GM13976 (cell line): ENCODE measurements at regions not wholly inside any gene's neighbourhood (a gene's known extent, or its start where the extent isn't known, plus 50 kb on each side); places are given as distances from the start of the nearest gene placed in this dataset.

Source experiments
- DNase-seq: peaks from one replicate; pipeline ENCODE4 v3.0.0; 2012; ENCODE audit warnings: low spot score
- CTCF ChIP-seq: IDR thresholded peaks from 2 replicates; pipeline ENCODE4 v1.5.1; 2012; ENCODE audit warnings: borderline replicate concordance, mild to moderate bottlenecking; ENCODE audit not compliant: insufficient read depth; ENCODE audit errors: extremely low read depth, missing control alignments, control extremely low read depth
- in situ Hi-C: fragments of 300-500 bp; cut with MboI; formaldehyde crosslinking; loops from one replicate; pipeline ENCODE4 v1.12.0; 2022; ENCODE audit warnings: low sequenced_read_pairs, mixed read lengths, inconsistent platforms; ENCODE audit not compliant: unreplicated experiment

- in situ Hi-C loops, result no loop called here
- no peak for DNase-seq
- TF ChIP-seq CTCF, result no peak
Observed at GRCh38 chr12:30508205-30508967, 187.3 kb downstream of the IPO8 start.

GRCh38 chr12:30507576-30507975, 188.1 kb downstream of the IPO8 start:
- TF ChIP-seq CTCF, result no peak
- DNase-seq, result no peak
- in situ Hi-C loops, result no loop called here

GRCh38 chr12:30506411-30506810, 189.3 kb downstream of the IPO8 start:
- in situ Hi-C loops, result no loop called here
- no peak for TF ChIP-seq CTCF
- no peak for DNase-seq

- no peak for DNase-seq
- in situ Hi-C loops, result no loop called here
- no peak for TF ChIP-seq CTCF
Observed at GRCh38 chr12:30501718-30502117, 194.0 kb downstream of the IPO8 start.

- no peak for TF ChIP-seq CTCF
- no peak for DNase-seq
- in situ Hi-C loops, result no loop called here
Observed at GRCh38 chr12:30500532-30500931, 195.1 kb downstream of the IPO8 start.

- TF ChIP-seq CTCF, result no peak
- no peak for DNase-seq
- in situ Hi-C loops, result no loop called here
Observed at GRCh38 chr12:30485230-30485890, 210.3 kb downstream of the IPO8 start.

- DNase-seq, result no peak
- in situ Hi-C loops, result no loop called here
Observed at GRCh38 chr12:30484658-30485057, 211.0 kb downstream of the IPO8 start.

More at GRCh38 chr12:30484658-30485057, 211.0 kb downstream of the IPO8 start:
- no peak for TF ChIP-seq CTCF
